ENCODE measurements at regions not wholly inside any gene's neighbourhood (a gene's known extent, or its start where the extent isn't known, plus 50 kb on each side); places are given as distances from the start of the nearest gene placed in this dataset.

- TF ChIP-seq, protein P1, sequence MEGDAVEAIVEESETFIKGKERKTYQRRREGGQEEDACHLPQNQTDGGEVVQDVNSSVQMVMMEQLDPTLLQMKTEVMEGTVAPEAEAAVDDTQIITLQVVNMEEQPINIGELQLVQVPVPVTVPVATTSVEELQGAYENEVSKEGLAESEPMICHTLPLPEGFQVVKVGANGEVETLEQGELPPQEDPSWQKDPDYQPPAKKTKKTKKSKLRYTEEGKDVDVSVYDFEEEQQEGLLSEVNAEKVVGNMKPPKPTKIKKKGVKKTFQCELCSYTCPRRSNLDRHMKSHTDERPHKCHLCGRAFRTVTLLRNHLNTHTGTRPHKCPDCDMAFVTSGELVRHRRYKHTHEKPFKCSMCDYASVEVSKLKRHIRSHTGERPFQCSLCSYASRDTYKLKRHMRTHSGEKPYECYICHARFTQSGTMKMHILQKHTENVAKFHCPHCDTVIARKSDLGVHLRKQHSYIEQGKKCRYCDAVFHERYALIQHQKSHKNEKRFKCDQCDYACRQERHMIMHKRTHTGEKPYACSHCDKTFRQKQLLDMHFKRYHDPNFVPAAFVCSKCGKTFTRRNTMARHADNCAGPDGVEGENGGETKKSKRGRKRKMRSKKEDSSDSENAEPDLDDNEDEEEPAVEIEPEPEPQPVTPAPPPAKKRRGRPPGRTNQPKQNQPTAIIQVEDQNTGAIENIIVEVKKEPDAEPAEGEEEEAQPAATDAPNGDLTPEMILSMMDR (IDR thresholded peaks at IDR 0.05; ENCODE audit: extremely low read depth, missing control alignments), result no peak
- no peak for DNase-seq (ENCODE audit: low spot score)
Observed at GRCh38 chr4:188484256-188484655, 345.0 kb downstream of the TRIML1 start.

GRCh38 chr4:188485906-188486305, 346.7 kb downstream of the TRIML1 start:
- TF ChIP-seq, protein P1 (IDR thresholded peaks at IDR 0.05; ENCODE audit: extremely low read depth, missing control alignments), result no peak
- DNase-seq (ENCODE audit: low spot score), result no peak

GRCh38 chr4:188492886-188493285, 353.6 kb downstream of the TRIML1 start:
- TF ChIP-seq, protein P1 (IDR thresholded peaks at IDR 0.05; ENCODE audit: extremely low read depth, missing control alignments), result no peak
- no peak for DNase-seq (ENCODE audit: low spot score)

DNA sequence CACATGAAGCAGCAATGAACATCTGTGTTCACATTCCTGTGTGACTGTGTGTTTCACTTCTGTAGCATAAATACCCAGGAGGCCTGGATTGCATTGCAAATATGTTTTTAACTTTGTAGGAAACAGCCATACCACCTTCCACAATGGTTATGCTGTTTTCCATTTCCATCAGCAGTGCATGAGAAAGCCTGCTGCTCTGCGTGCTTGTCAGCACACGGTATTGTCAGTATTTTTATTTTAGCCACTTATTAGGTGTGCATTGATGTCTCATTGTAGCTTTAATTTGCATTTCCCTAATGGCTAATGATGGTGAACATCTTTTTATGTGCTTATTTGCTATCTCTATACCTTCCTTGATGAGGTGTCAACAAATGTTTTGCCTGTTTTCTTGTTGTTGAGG, 355.9 kb downstream of the TRIML1 start:
- DNase-seq (ENCODE audit: low spot score), result no peak

GRCh38 chr4:188511431-188511830, 372.2 kb downstream of the TRIML1 start:
- TF ChIP-seq, protein P1 (IDR thresholded peaks at IDR 0.05; ENCODE audit: extremely low read depth, missing control alignments), result no peak
- no peak for DNase-seq (ENCODE audit: low spot score)

More for the DNA sequence above, 355.9 kb downstream of the TRIML1 start:
- TF ChIP-seq, protein P1 (IDR thresholded peaks at IDR 0.05; ENCODE audit: extremely low read depth, missing control alignments), result no peak

DNA sequence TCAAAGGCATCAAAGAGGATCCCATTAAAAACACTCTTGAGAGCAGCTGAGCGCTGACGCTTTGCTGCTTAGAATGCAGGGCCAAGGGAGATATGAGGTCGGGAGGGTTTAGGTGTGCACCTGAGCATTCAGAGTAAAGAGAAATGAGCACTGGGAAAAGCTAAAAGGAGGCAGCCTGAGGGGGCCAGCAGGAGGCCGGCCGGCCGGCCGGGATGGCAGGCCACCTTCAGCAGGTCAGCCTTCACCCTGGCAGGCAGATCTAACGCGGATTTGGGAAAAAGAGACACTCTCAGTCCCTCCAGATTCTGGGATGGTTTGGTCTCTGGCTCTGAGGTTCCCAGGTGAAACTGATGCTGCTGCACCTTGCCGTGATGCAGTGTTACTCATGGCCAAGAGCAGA, 393.5 kb downstream of the TRIML1 start:
- TF ChIP-seq, protein P1 (IDR thresholded peaks at IDR 0.05; ENCODE audit: extremely low read depth, missing control alignments), result no peak
- no peak for DNase-seq (ENCODE audit: low spot score)

DNA sequence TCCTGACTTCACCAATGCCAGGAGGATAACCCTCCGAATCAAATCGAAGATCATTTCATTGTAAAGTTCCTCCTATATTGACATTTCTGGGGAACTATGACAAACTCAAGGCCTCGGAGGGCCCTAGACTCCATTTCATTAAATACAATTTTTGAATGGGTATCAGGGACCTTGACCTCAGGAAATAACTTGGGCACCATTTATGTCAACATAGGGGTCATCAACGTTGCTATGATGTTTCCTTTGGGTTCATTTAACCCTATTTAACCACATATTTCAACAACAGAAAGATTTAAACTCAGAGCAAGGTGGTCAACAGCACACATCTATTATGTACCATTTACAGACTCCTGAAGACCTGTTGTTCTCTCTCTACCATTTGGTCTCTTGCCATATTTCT, 395.1 kb downstream of the TRIML1 start:
- TF ChIP-seq, protein P1 (IDR thresholded peaks at IDR 0.05; ENCODE audit: extremely low read depth, missing control alignments), result no peak

More for the DNA sequence above, 395.1 kb downstream of the TRIML1 start:
- DNase-seq (ENCODE audit: low spot score), result no peak
